B cell (primary cell): ENCODE measurements at regions not wholly inside any gene's neighbourhood (a gene's known extent, or its start where the extent isn't known, plus 50 kb on each side); places are given as distances from the start of the nearest gene placed in this dataset.

ENCODE experiments used
- ATAC-seq: fragments of 200-7000 bp; cut with Tn5 transposase; one replicate; pipeline ENCODE4 v1.10.0; 2021; ENCODE audit warnings: low read depth, mild to moderate bottlenecking, moderate number of reproducible peaks, moderate library complexity
- CTCF ChIA-PET: fragments of 350-600 bp; sonication (Branson Sonifier 250); formaldehyde crosslinking; loops from one replicate; lab custom pipeline; 2021; ENCODE audit warnings: antibody characterized with exemption, inconsistent platforms; lab: Charles Lee
- POLR2A ChIA-PET: fragments of 350-600 bp; sonication (Branson Sonifier 250); formaldehyde crosslinking; loops from one replicate; lab custom pipeline; 2021; ENCODE audit warnings: antibody characterized with exemption; lab: Charles Lee
- DNase-seq: peaks from one replicate; pipeline ENCODE4 v3.0.0; 2013
- H2AFZ ChIP-seq: 2 replicates; pipeline ENCODE4 v1.6.1; 2012; ENCODE audit warnings: mild to moderate bottlenecking, low read depth, low read length; ENCODE audit not compliant: insufficient read depth, poor library complexity, severe bottlenecking
- H3K27ac ChIP-seq, 2 donors: 1 replicate in 1 of 2; 2 replicates in 1 of 2; pipeline ENCODE4 v1.5.1; 2012 to 2013; ENCODE audit warnings: low read length in 2 of 2, mild to moderate bottlenecking in 2 of 2, moderate library complexity in 1 of 2
- H3K27me3 ChIP-seq, 4 experiments: fragments of 200-600 bp in 1 of 4; sonication (generic) in 1 of 4; replicated peaks in 1 of 4; 1 replicate in 2 of 4; 2 replicates in 2 of 4; pipeline versions ENCODE4 v1.6.1 to v1.7.0; 2013 to 2016; ENCODE audit warnings: low read length in 3 of 4, mild to moderate bottlenecking in 2 of 4, mixed read lengths in 1 of 4, moderate library complexity in 1 of 4; ENCODE audit not compliant: insufficient read depth in 4 of 4, control insufficient read depth in 3 of 4; ENCODE audit errors: control extremely low read depth in 1 of 4
- H3K36me3 ChIP-seq, 2 experiments: replicated peaks in 1 of 2; 1 replicate in 1 of 2; 2 replicates in 1 of 2; pipeline versions ENCODE4 v1.6.1 to v1.7.1; 2013; ENCODE audit warnings: low read length in 1 of 2; ENCODE audit not compliant: insufficient read depth in 2 of 2, control insufficient read depth in 1 of 2; ENCODE audit errors: control extremely low read depth in 1 of 2, extremely low read depth in 1 of 2
- H3K4me1 ChIP-seq, 2 donors: fragments of 200-600 bp in 1 of 2; sonication (generic) in 1 of 2; 1 replicate in 1 of 2; 2 replicates in 1 of 2; pipeline versions ENCODE4 v1.5.1 to v1.6.1; 2013 to 2017; ENCODE audit warnings: low read length in 2 of 2; ENCODE audit not compliant: control insufficient read depth in 2 of 2, insufficient read depth in 2 of 2
- H3K4me2 ChIP-seq: replicated peaks from 2 replicates; pipeline ENCODE3; 2012; ENCODE audit warnings: mild to moderate bottlenecking, low read depth, low read length; ENCODE audit not compliant: poor library complexity, severe bottlenecking
- H3K4me3 ChIP-seq, 5 experiments: fragments of 200-600 bp in 1 of 5; sonication (generic) in 1 of 5; 1 replicate in 3 of 5; 2 replicates in 2 of 5; pipeline versions ENCODE4 v1.5.1 to v1.7.0; 2011 to 2016; ENCODE audit warnings: low read length in 4 of 5, mild to moderate bottlenecking in 4 of 5, low read depth in 2 of 5, control low read depth in 1 of 5, moderate library complexity in 1 of 5; ENCODE audit not compliant: insufficient read depth in 1 of 5; ENCODE audit errors: control extremely low read depth in 1 of 5, extremely low read depth in 1 of 5
- H3K79me2 ChIP-seq: fragments of 200-600 bp; sonication (generic); one replicate; pipeline ENCODE4 v1.6.0; 2016; ENCODE audit warnings: low read length; ENCODE audit not compliant: control insufficient read depth, insufficient read depth
- H3K9ac ChIP-seq: fragments of 200-600 bp; sonication (generic); 2 replicates; pipeline ENCODE4 v1.6.1; 2017; ENCODE audit warnings: mild to moderate bottlenecking, low read length, moderate library complexity
- H3K9me3 ChIP-seq, 3 donors: one replicate each; pipeline versions ENCODE4 v1.6.1 to v1.7.1; 2013; ENCODE audit warnings: low read length in 2 of 3; ENCODE audit not compliant: control insufficient read depth in 2 of 3, insufficient read depth in 1 of 3; ENCODE audit errors: control extremely low read depth in 1 of 3
- H4K20me1 ChIP-seq: 2 replicates; pipeline ENCODE4 v1.6.0; 2012; ENCODE audit warnings: mild to moderate bottlenecking, low read length; ENCODE audit not compliant: insufficient read depth, control insufficient read depth, poor library complexity, severe bottlenecking
- H3K27ac Mint-ChIP-seq: one replicate; pipeline ENCODE4 v1.8.0; 2021; ENCODE audit warnings: mixed read lengths
- H3K27me3 Mint-ChIP-seq: one replicate; pipeline ENCODE4 v1.8.0; 2021; ENCODE audit warnings: mixed read lengths
- H3K4me1 Mint-ChIP-seq: one replicate; pipeline ENCODE4 v1.8.0; 2021; ENCODE audit warnings: mixed read lengths
- H3K4me3 Mint-ChIP-seq: one replicate; pipeline ENCODE4 v1.8.0; 2021; ENCODE audit warnings: mixed read lengths
- H3K9me3 Mint-ChIP-seq: one replicate; pipeline ENCODE4 v1.8.0; 2022; ENCODE audit warnings: mixed read lengths; ENCODE audit not compliant: insufficient read depth
- EZH2 ChIP-seq: IDR thresholded peaks from 2 replicates; pipeline ENCODE4 v1.6.1; 2012; ENCODE audit warnings: borderline replicate concordance, low read depth, mild to moderate bottlenecking, moderate library complexity, low read length; ENCODE audit not compliant: insufficient read depth, poor library complexity, severe bottlenecking
- WGBS: methylation state at CpG from one replicate; pipeline ENCODE4 v1.1.5; 2013; ENCODE audit warnings: missing lambda C conversion rate; ENCODE audit not compliant: insufficient coverage; 5-methylcytosine and 5-hydroxymethylcytosine counted together
- intact Hi-C: fragments of 100-400 bp; cut with micrococcal nuclease; formaldehyde crosslinking; loops from one replicate; pipeline ENCODE4 v1.10.0; 2022
- TF ChIP-seq, protein P1 (sequence below): fragments of 200-600 bp; IDR thresholded peaks from one replicate; pipeline ENCODE4 v1.8.0; 2022; ENCODE audit warnings: antibody characterized with exemption, mild to moderate bottlenecking

- CTCF ChIA-PET, result no interaction called here
Observed at GRCh38 chr3:83074485-83074884, 1313.0 kb upstream of the GBE1 start.

GRCh38 chr3:83065851-83066460, 1304.5 kb upstream of the GBE1 start:
- Histone ChIP-seq H3K27ac (no peak overlapping the region), H3K9ac (no peak overlapping the region), H4K20me1 (no peaks in the 10 kb centered on the region), H3K36me3 (no peaks in the 10 kb centered on the region), H3K4me3 (no peak overlapping the region), H3K27me3 (no peaks in the 10 kb centered on the region), H3K4me1 (no peaks in the 10 kb centered on the region), H3K9me3 (peaks cover 0 to 4% (median 0%) of the 10 kb centered on the region in 3 donors), H3K4me2 (no peak overlapping the region), H2AFZ (no peak overlapping the region), H3K79me2 (no peaks in the 10 kb centered on the region)
- TF ChIP-seq, protein P1, sequence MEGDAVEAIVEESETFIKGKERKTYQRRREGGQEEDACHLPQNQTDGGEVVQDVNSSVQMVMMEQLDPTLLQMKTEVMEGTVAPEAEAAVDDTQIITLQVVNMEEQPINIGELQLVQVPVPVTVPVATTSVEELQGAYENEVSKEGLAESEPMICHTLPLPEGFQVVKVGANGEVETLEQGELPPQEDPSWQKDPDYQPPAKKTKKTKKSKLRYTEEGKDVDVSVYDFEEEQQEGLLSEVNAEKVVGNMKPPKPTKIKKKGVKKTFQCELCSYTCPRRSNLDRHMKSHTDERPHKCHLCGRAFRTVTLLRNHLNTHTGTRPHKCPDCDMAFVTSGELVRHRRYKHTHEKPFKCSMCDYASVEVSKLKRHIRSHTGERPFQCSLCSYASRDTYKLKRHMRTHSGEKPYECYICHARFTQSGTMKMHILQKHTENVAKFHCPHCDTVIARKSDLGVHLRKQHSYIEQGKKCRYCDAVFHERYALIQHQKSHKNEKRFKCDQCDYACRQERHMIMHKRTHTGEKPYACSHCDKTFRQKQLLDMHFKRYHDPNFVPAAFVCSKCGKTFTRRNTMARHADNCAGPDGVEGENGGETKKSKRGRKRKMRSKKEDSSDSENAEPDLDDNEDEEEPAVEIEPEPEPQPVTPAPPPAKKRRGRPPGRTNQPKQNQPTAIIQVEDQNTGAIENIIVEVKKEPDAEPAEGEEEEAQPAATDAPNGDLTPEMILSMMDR, result no peak
- no peak for TF ChIP-seq EZH2
- intact Hi-C loops, result no loop called here
- H3K4me3 Mint-ChIP-seq, result no peak overlapping the region
- H3K27me3 Mint-ChIP-seq, result no peaks in the 10 kb centered on the region
- POLR2A ChIA-PET, result no interaction called here
- CTCF ChIA-PET, result no interaction called here
- H3K9me3 Mint-ChIP-seq, result peaks cover 11% of the 10 kb centered on the region
- H3K27ac Mint-ChIP-seq, result no peak overlapping the region
- no peaks in the 10 kb centered on the region for H3K4me1 Mint-ChIP-seq
- no CpG with 5 or more reads among the region's 2 CpGs for WGBS
- DNase-seq (no peak), ATAC-seq (no peak)

More at GRCh38 chr3:83074485-83074884, 1313.0 kb upstream of the GBE1 start:
- H3K27me3 ChIP-seq, result no peaks in the 10 kb centered on the region
- no peak overlapping the region for H3K9ac ChIP-seq
- no peak for DNase-seq
- intact Hi-C loops, result no loop called here
- H3K9me3 ChIP-seq, result no peaks in the 10 kb centered on the region
- TF ChIP-seq, protein P1, result no peak
- no peak for TF ChIP-seq EZH2
- no peak overlapping the region for H3K4me3 Mint-ChIP-seq
- H3K4me1 ChIP-seq, result no peaks in the 10 kb centered on the region
- no peak overlapping the region for H3K27ac Mint-ChIP-seq
- H3K36me3 ChIP-seq, result no peaks in the 10 kb centered on the region
- no peaks in the 10 kb centered on the region for H3K27me3 Mint-ChIP-seq
- no peaks in the 10 kb centered on the region for H3K79me2 ChIP-seq
- peaks cover 5% of the 10 kb centered on the region for H3K9me3 Mint-ChIP-seq
- H3K4me3 ChIP-seq, result no peak overlapping the region
- ATAC-seq, result no peak
- no peak overlapping the region for H3K27ac ChIP-seq
- no peak overlapping the region for H3K4me2 ChIP-seq
- no peaks in the 10 kb centered on the region for H3K4me1 Mint-ChIP-seq
- POLR2A ChIA-PET, result no interaction called here
- no peak overlapping the region for H2AFZ ChIP-seq
- H4K20me1 ChIP-seq, result no peaks in the 10 kb centered on the region
